ENCODE measurements at regions not wholly inside any gene's neighbourhood (a gene's known extent, or its start where the extent isn't known, plus 50 kb on each side); places are given as distances from the start of the nearest gene placed in this dataset.

GRCh38 chr20:19000078-19000477 lies 186.5 kb downstream of the SCP2D1 start (continued):
- TF ChIP-seq MXI1 (IDR thresholded peaks at IDR 0.05; ENCODE audit: low read depth, low read length) = no peak
- TF ChIP-seq EZH2phosphoT487 (IDR thresholded peaks at IDR 0.05; ENCODE audit: borderline replicate concordance, low read depth) = no peak
- TF ChIP-seq SMC3 (IDR thresholded peaks at IDR 0.05; ENCODE audit: low read depth, low read length) = no peak
- TF ChIP-seq YY1 (IDR thresholded peaks at IDR 0.05; ENCODE audit: low read depth) = no peak
- TF ChIP-seq, protein P1, sequence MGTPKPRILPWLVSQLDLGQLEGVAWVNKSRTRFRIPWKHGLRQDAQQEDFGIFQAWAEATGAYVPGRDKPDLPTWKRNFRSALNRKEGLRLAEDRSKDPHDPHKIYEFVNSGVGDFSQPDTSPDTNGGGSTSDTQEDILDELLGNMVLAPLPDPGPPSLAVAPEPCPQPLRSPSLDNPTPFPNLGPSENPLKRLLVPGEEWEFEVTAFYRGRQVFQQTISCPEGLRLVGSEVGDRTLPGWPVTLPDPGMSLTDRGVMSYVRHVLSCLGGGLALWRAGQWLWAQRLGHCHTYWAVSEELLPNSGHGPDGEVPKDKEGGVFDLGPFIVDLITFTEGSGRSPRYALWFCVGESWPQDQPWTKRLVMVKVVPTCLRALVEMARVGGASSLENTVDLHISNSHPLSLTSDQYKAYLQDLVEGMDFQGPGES (IDR thresholded peaks at IDR 0.05; ENCODE audit: low read depth, low read length) = no peak

- ChIA-PET POLR2A (no interaction called here), CTCF (no interaction called here)
- H4K20me1 ChIP-seq (ENCODE audit: insufficient read depth) = no peaks in the 10 kb centered on the region
- no peaks in the 10 kb centered on the region for H3K9me2 ChIP-seq
- no peak overlapping the region for H3K9ac ChIP-seq
- H3K4me2 ChIP-seq = no peak overlapping the region
- H3K79me2 ChIP-seq (ENCODE audit: insufficient read depth) = no peaks in the 10 kb centered on the region
- no peaks in the 10 kb centered on the region; the same call in 1 of the 2 replicates for H3K27me3 ChIP-seq (ENCODE audit: insufficient read depth)
- TF ChIP-seq JUND (IDR thresholded peaks at IDR 0.05) (no peak), POLR2AphosphoS5 (IDR thresholded peaks at IDR 0.05; ENCODE audit: low read depth, low read length) (no peak), MAX (IDR thresholded peaks at IDR 0.05; ENCODE audit: low read depth) (no peak), FOXJ3 (CRISPR knock-in tag; IDR thresholded peaks at IDR 0.05) (no peak), NFIC (IDR thresholded peaks at IDR 0.05; ENCODE audit: borderline replicate concordance) (no peak), FOSL2 (IDR thresholded peaks at IDR 0.05; ENCODE audit: borderline replicate concordance, low read depth) (no peak), MEF2A (IDR thresholded peaks at IDR 0.05; ENCODE audit: borderline replicate concordance, low read depth) (no peak), RCOR1 (IDR thresholded peaks at IDR 0.05; ENCODE audit: low read length) (no peak), USF1 (IDR thresholded peaks at IDR 0.05; ENCODE audit: borderline replicate concordance, low read depth) (no peak), CHD2 (IDR thresholded peaks at IDR 0.05; ENCODE audit: low read length, partially characterized antibody) (no peak), TAF1 (IDR thresholded peaks at IDR 0.05; ENCODE audit: borderline replicate concordance, low read depth, low read length) (no peak), SIN3A (IDR thresholded peaks at IDR 0.05; ENCODE audit: borderline replicate concordance, low read depth, low read length) (no peak), RXRA (IDR thresholded peaks at IDR 0.05; ENCODE audit: borderline replicate concordance, low read depth) (no peak), NRF1 (IDR thresholded peaks at IDR 0.05; ENCODE audit: low read depth, low read length) (no peak), GATA2 (CRISPR knock-in tag; IDR thresholded peaks at IDR 0.05) (no peak), YY1 (IDR thresholded peaks at IDR 0.05; ENCODE audit: low read depth) (no peak), TEAD4 (IDR thresholded peaks at IDR 0.05; ENCODE audit: borderline replicate concordance, insufficient read depth) (no peak)
- TF ChIP-seq, protein P2, sequence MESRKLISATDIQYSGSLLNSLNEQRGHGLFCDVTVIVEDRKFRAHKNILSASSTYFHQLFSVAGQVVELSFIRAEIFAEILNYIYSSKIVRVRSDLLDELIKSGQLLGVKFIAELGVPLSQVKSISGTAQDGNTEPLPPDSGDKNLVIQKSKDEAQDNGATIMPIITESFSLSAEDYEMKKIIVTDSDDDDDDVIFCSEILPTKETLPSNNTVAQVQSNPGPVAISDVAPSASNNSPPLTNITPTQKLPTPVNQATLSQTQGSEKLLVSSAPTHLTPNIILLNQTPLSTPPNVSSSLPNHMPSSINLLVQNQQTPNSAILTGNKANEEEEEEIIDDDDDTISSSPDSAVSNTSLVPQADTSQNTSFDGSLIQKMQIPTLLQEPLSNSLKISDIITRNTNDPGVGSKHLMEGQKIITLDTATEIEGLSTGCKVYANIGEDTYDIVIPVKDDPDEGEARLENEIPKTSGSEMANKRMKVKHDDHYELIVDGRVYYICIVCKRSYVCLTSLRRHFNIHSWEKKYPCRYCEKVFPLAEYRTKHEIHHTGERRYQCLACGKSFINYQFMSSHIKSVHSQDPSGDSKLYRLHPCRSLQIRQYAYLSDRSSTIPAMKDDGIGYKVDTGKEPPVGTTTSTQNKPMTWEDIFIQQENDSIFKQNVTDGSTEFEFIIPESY (IDR thresholded peaks at IDR 0.05; ENCODE audit: borderline replicate concordance, low read depth) = no peak
- TF ChIP-seq, protein P3, sequence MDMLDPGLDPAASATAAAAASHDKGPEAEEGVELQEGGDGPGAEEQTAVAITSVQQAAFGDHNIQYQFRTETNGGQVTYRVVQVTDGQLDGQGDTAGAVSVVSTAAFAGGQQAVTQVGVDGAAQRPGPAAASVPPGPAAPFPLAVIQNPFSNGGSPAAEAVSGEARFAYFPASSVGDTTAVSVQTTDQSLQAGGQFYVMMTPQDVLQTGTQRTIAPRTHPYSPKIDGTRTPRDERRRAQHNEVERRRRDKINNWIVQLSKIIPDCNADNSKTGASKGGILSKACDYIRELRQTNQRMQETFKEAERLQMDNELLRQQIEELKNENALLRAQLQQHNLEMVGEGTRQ (IDR thresholded peaks at IDR 0.05; ENCODE audit: borderline replicate concordance, low read depth, low read length) = no peak
- TF ChIP-seq, protein P4, sequence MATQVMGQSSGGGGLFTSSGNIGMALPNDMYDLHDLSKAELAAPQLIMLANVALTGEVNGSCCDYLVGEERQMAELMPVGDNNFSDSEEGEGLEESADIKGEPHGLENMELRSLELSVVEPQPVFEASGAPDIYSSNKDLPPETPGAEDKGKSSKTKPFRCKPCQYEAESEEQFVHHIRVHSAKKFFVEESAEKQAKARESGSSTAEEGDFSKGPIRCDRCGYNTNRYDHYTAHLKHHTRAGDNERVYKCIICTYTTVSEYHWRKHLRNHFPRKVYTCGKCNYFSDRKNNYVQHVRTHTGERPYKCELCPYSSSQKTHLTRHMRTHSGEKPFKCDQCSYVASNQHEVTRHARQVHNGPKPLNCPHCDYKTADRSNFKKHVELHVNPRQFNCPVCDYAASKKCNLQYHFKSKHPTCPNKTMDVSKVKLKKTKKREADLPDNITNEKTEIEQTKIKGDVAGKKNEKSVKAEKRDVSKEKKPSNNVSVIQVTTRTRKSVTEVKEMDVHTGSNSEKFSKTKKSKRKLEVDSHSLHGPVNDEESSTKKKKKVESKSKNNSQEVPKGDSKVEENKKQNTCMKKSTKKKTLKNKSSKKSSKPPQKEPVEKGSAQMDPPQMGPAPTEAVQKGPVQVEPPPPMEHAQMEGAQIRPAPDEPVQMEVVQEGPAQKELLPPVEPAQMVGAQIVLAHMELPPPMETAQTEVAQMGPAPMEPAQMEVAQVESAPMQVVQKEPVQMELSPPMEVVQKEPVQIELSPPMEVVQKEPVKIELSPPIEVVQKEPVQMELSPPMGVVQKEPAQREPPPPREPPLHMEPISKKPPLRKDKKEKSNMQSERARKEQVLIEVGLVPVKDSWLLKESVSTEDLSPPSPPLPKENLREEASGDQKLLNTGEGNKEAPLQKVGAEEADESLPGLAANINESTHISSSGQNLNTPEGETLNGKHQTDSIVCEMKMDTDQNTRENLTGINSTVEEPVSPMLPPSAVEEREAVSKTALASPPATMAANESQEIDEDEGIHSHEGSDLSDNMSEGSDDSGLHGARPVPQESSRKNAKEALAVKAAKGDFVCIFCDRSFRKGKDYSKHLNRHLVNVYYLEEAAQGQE (IDR thresholded peaks at IDR 0.05; ENCODE audit: low read depth, low read length) = no peak
- H3K4me3 ChIP-seq (ENCODE audit: low read depth in 2 of 2, low read length in 1 of 2) = no peak overlapping the region
- H3K9me3 ChIP-seq = no peaks in the 10 kb centered on the region
- no peaks in the 10 kb centered on the region for H3K36me3 ChIP-seq (replicated peaks in 1 of 2; ENCODE audit: control insufficient read depth in 1 of 2, insufficient read depth in 2 of 2, low read length in 1 of 2)
- DNase-seq = no peak
- WGBS (ENCODE audit: low lambda C conversion rate) = 25% methylated on average over 1 of the region's 1 CpG
- H3K4me1 ChIP-seq (ENCODE audit: control insufficient read depth in 1 of 2, insufficient read depth in 2 of 2, low read depth in 1 of 2, low read length in 1 of 2) = no peaks in the 10 kb centered on the region
- H2AFZ ChIP-seq (ENCODE audit: low read depth) = no peak overlapping the region
- no peak overlapping the region for H3K27ac ChIP-seq (ENCODE audit: low read depth in 2 of 2, low read length in 1 of 2)
- no peaks in the 10 kb centered on the region for H3F3A ChIP-seq (replicated peaks; ENCODE audit: insufficient read depth)
Measured at GRCh38 chr20:19001177-19001576, 187.6 kb downstream of the SCP2D1 start.
